Activated T-cell treated with anti-CD3 and anti-CD28 coated beads for 48 hours (primary cell): ENCODE measurements at regions not wholly inside any gene's neighbourhood (a gene's known extent, or its start where the extent isn't known, plus 50 kb on each side); places are given as distances from the start of the nearest gene placed in this dataset.

Source experiments
- DNase-seq: peaks from one replicate; pipeline ENCODE4 v3.0.0-alpha.2; 2020; ENCODE audit warnings: low read depth

GRCh38 chr13:103142151-103142550, 75.9 kb upstream of the SLC10A2 start:
- no peak for DNase-seq

GRCh38 chr13:103140001-103140671, 73.9 kb upstream of the SLC10A2 start:
- no peak for DNase-seq

GRCh38 chr13:103134271-103134670, 68.1 kb upstream of the SLC10A2 start:
- no peak for DNase-seq

GRCh38 chr13:103133556-103133955, 67.3 kb upstream of the SLC10A2 start:
- DNase-seq, result no peak

- DNase-seq, result no peak
Observed at GRCh38 chr13:103130681-103131210, 64.5 kb upstream of the SLC10A2 start.

- DNase-seq, result no peak
Observed at GRCh38 chr13:103130146-103130545, 63.9 kb upstream of the SLC10A2 start.
